ENCODE measurements at regions not wholly inside any gene's neighbourhood (a gene's known extent, or its start where the extent isn't known, plus 50 kb on each side); places are given as distances from the start of the nearest gene placed in this dataset.

- TF ChIP-seq CBX5 (IDR thresholded peaks at IDR 0.05; ENCODE audit: low read depth, low read length) (no peak), ZNF274 (IDR thresholded peaks at IDR 0.05; ENCODE audit: borderline replicate concordance, extremely low read depth, low read length) (no peak), CBX8 (IDR thresholded peaks at IDR 0.05; ENCODE audit: borderline replicate concordance, low read depth, low read length) (no peak), POU5F1 (IDR thresholded peaks at IDR 0.05; ENCODE audit: low read depth, low read length) (no peak)
Observed at GRCh38 chr5:25358919-25359318, 714.1 kb upstream of the CDH10 start (continued).

All from H1 (cell line).